Heart right ventricle (tissue), 16 donors: ENCODE measurements at regions not wholly inside any gene's neighbourhood (a gene's known extent, or its start where the extent isn't known, plus 50 kb on each side); places are given as distances from the start of the nearest gene placed in this dataset.

ENCODE experiments used
- ATAC-seq, 8 donors: fragments of 200-7000 bp; cut with Tn5 transposase; one replicate each; pipeline ENCODE4 v1.9.1; 2020; ENCODE audit warnings: mild to moderate bottlenecking in 8 of 8, moderate library complexity in 8 of 8, moderate number of reproducible peaks in 1 of 8
- DNase-seq, 2 donors: peaks; one replicate each; pipeline ENCODE4 v3.0.0-alpha.2; 2020
- H3K27ac ChIP-seq, 10 donors: fragments of 200-600 bp; sonication (generic) in 2 of 10; one replicate each; pipeline versions ENCODE4 v1.5.0 to v1.8.0; 2020 to 2022; ENCODE audit warnings: mild to moderate bottlenecking in 3 of 10
- H3K27me3 ChIP-seq, 7 donors: fragments of 200-600 bp; one replicate each; pipeline ENCODE4 v1.8.0; 2021 to 2022; ENCODE audit warnings: mild to moderate bottlenecking in 2 of 7
- H3K36me3 ChIP-seq, 9 donors: fragments of 200-600 bp; sonication (generic) in 1 of 9; one replicate each; pipeline versions ENCODE4 v1.5.0 to v1.8.0; 2020 to 2022; ENCODE audit warnings: mild to moderate bottlenecking in 2 of 9
- H3K4me1 ChIP-seq, 9 donors: fragments of 200-600 bp; sonication (generic) in 1 of 9; one replicate each; pipeline versions ENCODE4 v1.5.0 to v1.8.0; 2020 to 2022; ENCODE audit warnings: mild to moderate bottlenecking in 4 of 9
- H3K4me3 ChIP-seq, 10 donors: fragments of 200-600 bp; sonication (generic) in 2 of 10; one replicate each; pipeline versions ENCODE4 v1.5.0 to v1.8.0; 2020 to 2022; ENCODE audit warnings: mild to moderate bottlenecking in 7 of 10, moderate library complexity in 2 of 10
- H3K9me3 ChIP-seq, 11 donors: fragments of 200-600 bp in 10 of 11; sonication (generic) in 2 of 11; one replicate each; pipeline versions ENCODE4 v1.5.0 to v1.8.0; 2013 to 2022; ENCODE audit warnings: mild to moderate bottlenecking in 2 of 11, control low read depth in 1 of 11, moderate library complexity in 1 of 11
- WGBS, 2 donors: extraction: QIAGEN DNeasy Blood & Tissue Kit; methylation state at CpG; one replicate each; pipeline ENCODE4 v1.1.7; 2013; ENCODE audit warnings: inconsistent platforms in 1 of 2; 5-methylcytosine and 5-hydroxymethylcytosine counted together
- intact Hi-C, 10 donors: fragments of 100-400 bp; cut with DNase I; formaldehyde crosslinking; loops; one replicate each; pipeline versions ENCODE4 v1.11.1 to v1.14.2; 2022
- TF ChIP-seq, protein P1 (sequence below), 9 donors: fragments of 200-600 bp; sonication (generic) in 2 of 9; IDR thresholded peaks; one replicate each; pipeline versions ENCODE4 v1.5.0 to v1.8.0; 2021 to 2022; ENCODE audit warnings: antibody characterized with exemption in 9 of 9, mild to moderate bottlenecking in 5 of 9, moderate library complexity in 1 of 9
- donor health status: Arrhythmogenic right ventricular cardiomyopathy.
- donor health status: ischemic (EF 13 %, LVEDD 7.1; RV severe dilation, severe dysfunction).
- donor health status: healthy with polysubstance abuse.
- donor health status: DM: no; HTN: yes; CAD: no.
- donor health status: DM: no; HTN: no; CAD: no.
- donor health status: ischemic (EF 25% LVEDD 6.9; RV normal size, moderate dysfunction).
- donor health status: ischemic (EF 25% LVEDD 5.7; RV mildly dilated, moderate dysfunction).
- donor health status: healthy.
- donor health status: DM: yes; HTN: yes; CAD: no.
- donor health status: Ischemic cardiomyopathy.
- donor health status: ischemic (EF 35%, LVEDD 5.7; RV mildly dilated, moderate dysfunction).
- donor health status: nonischemic (EF 11% LVEDD 7.7; RV severe dilation, severe dysfunction).
- donor health status: DM: yes; HTN: yes; CAD: no.
- donor health status: PGD.
- donor health status: ischemic (EF 29% LVEDD 5.4; RV normal size, mild dysfunction).
- donor health status: nonischemic (EF 23%, LVEDD 6.1; RV moderate dilation, normal function).

DNA sequence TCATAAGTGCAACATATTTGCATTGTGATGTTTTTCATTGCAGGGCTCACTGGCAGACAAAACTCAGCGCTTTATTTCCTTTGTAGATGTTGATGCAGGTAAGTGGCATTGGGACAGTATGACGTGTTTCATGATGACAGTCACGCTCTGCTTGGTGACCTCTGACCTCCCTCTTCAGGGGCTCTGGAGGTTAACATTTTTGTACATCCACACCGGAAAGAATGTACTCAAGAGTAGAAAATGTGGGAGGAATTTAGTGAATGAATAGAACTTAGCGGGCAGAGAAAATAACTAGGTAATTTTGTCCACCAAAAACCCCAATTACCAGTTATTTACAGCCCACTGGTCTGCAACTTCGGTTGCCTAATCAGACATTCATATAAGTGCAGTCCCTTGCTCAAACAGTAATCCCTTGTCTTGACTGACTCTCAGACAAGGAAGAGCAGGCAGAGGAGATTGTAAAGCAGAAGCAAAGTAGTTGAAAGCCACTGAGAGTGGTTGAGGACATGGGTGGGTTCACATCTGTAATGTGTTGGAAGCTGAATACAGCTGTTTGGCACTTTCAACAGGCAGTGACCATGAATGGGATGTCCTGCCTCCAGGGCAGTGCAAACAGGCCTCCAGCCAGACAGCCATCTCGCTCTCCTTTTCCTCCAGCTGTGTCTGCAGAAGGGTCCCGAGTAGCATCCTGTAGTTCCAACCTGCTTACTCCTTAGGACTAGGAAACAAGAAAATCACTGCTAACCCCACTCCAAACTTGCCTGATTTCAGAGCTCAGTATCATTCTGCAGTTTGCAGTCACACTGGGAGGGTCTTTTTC, 188.9 kb downstream of the NRIP1 start:
- DNase-seq (no peak), ATAC-seq (peak in 4 of 8 donors; percentile 35 to 52 (median 45))
- Histone ChIP-seq H3K4me3 (no peak overlapping the region), H3K9me3 (no peaks in the 10 kb centered on the region), H3K36me3 (no peaks in the 10 kb centered on the region), H3K27ac (no peak overlapping the region), H3K4me1 (peaks cover 0 to 51% (median 14%) of the 10 kb centered on the region in 9 donors), H3K27me3 (no peaks in the 10 kb centered on the region)
- WGBS, 2 donors: 70% methylated on average over 8 of the region's 8 CpGs
- TF ChIP-seq, protein P1, sequence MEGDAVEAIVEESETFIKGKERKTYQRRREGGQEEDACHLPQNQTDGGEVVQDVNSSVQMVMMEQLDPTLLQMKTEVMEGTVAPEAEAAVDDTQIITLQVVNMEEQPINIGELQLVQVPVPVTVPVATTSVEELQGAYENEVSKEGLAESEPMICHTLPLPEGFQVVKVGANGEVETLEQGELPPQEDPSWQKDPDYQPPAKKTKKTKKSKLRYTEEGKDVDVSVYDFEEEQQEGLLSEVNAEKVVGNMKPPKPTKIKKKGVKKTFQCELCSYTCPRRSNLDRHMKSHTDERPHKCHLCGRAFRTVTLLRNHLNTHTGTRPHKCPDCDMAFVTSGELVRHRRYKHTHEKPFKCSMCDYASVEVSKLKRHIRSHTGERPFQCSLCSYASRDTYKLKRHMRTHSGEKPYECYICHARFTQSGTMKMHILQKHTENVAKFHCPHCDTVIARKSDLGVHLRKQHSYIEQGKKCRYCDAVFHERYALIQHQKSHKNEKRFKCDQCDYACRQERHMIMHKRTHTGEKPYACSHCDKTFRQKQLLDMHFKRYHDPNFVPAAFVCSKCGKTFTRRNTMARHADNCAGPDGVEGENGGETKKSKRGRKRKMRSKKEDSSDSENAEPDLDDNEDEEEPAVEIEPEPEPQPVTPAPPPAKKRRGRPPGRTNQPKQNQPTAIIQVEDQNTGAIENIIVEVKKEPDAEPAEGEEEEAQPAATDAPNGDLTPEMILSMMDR (IDR thresholded peaks at IDR 0.05): no peak
- intact Hi-C loops: loop anchor here in 3 of 10 donors (5.0 kb wide), 2 partner anchors 186 to 191 kb away; partner anchors contain the start of gene NRIP1 (in 1 of the 3)

DNA sequence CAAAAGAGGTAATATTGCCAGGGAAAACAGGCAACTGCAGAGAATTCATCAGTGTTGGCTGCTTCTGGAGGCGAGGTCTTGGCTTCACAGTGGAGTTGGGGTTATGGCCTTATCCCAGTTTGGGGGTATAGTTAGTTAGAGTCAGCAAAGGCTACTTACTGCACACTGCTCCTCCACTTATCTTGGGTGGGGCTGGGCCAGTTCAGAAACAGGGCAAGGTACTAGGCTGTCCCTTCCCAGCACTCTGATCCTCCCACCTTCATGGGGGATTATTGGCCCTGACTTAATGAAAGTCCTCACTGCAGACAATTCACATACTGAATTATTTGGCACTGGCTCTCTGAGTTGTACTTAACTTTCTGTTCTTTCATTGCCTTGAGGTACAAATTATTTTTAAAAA, 189.6 kb downstream of the NRIP1 start:
- no peaks in the 10 kb centered on the region for H3K36me3 ChIP-seq
- no peak for ATAC-seq
- 96 to 97% methylated on average over 1 of the region's 1 CpG for WGBS, 2 donors
- no peak overlapping the region for H3K4me3 ChIP-seq
- intact Hi-C loops: loop anchor here in 3 of 10 donors (5.0 kb wide), 2 partner anchors 187 to 192 kb away; partner anchors contain the start of gene NRIP1 (in 1 of the 3)
- TF ChIP-seq, protein P1 (IDR thresholded peaks at IDR 0.05): no peak
- no peaks in the 10 kb centered on the region for H3K27me3 ChIP-seq
- H3K9me3 ChIP-seq: no peaks in the 10 kb centered on the region
- DNase-seq: no peak
- H3K4me1 ChIP-seq: peaks cover 0 to 52% (median 14%) of the 10 kb centered on the region in 9 donors
- H3K27ac ChIP-seq: no peak overlapping the region

DNA sequence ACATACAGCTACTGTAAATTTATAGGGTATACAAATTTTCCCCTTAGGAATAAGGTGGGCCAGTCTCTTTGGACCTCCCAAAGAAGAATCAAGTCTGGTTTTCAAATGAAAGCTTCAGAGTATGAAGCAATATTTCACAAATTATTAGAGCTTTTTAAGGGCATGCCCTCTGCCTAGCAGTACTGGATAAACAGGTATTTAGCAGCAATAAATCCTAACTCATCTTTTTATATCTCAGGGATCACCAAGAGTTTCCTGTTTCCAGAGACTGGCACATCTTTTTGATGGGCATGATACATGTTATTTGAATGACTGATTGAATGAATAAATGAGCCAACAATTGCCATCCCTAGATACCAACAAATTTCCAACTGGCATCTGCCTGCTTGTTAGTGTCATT, 190.4 kb downstream of the NRIP1 start:
- no peak for ATAC-seq
- no peaks in the 10 kb centered on the region for H3K27me3 ChIP-seq
- no peak overlapping the region for H3K4me3 ChIP-seq
- no peak for DNase-seq
- TF ChIP-seq, protein P1 (IDR thresholded peaks at IDR 0.05): no peak
- peaks cover 0 to 52% (median 12%) of the 10 kb centered on the region in 9 donors for H3K4me1 ChIP-seq
- H3K36me3 ChIP-seq: no peaks in the 10 kb centered on the region
- H3K27ac ChIP-seq: no peak overlapping the region
- H3K9me3 ChIP-seq: no peaks in the 10 kb centered on the region
- intact Hi-C loops: no loop called here

DNA sequence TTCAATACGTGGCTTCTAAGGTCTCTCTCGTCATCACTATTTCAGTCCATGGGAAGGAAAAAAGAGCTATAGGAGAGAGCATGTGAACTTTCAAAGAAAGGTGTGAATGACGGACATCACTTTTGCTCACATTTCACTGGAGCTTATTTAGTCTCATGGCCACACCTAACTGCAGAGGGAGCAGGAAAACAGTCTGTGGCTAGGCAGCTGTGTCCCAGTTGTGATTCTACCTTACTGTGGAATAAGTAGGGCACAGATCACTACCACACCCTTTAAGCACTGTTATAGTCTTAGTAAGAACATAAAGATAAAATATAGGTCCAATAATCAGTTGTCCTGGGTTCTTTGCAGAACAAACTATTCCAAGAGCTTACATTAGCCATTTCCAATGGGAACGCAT, 192.9 kb downstream of the NRIP1 start:
- intact Hi-C loops: no loop called here
- WGBS, 2 donors: 93% methylated on average over 4 of the region's 4 CpGs
- Histone ChIP-seq H3K36me3 (no peaks in the 10 kb centered on the region), H3K9me3 (no peaks in the 10 kb centered on the region), H3K27ac (no peak overlapping the region), H3K27me3 (no peaks in the 10 kb centered on the region), H3K4me1 (peaks cover 0 to 43% (median 10%) of the 10 kb centered on the region in 9 donors), H3K4me3 (no peak overlapping the region)
- TF ChIP-seq, protein P1 (IDR thresholded peaks at IDR 0.05): no peak
- DNase-seq: no peak
- no peak for ATAC-seq
